ENCODE measurements at regions not wholly inside any gene's neighbourhood (a gene's known extent, or its start where the extent isn't known, plus 50 kb on each side); places are given as distances from the start of the nearest gene placed in this dataset.

DNA sequence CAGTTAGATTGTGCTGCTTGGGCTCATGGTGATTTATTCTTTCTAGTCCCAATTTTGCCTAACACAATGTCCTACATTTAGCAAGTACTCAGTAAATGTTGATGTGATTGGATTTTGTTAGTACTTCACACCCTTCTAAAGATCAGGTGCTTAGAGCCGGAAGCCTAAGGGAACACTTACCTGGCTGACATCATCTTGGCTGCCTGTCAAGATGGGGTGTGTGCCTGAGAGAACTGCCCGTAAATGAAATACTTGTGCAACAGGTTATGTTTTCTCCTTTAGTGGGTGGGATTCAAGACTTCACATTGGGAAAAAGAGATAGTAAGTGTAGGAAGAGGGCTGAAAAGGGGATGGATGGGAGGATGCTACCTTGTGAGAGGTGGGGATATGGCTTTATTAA lies 75.5 kb upstream of the MACF1 start:
- TF ChIP-seq ZBTB20 (tag by site-specific recombination; IDR thresholded peaks at IDR 0.05) (no peak), ZBTB21 (tag by site-specific recombination; IDR thresholded peaks at IDR 0.05) (no peak), ZNF114 (tag by site-specific recombination; IDR thresholded peaks at IDR 0.05) (no peak), ZFP3 (tag by site-specific recombination; IDR thresholded peaks at IDR 0.05; ENCODE audit: low read depth) (no peak), ZNF747 (tag by site-specific recombination; IDR thresholded peaks at IDR 0.05) (no peak), YY1 (tag by site-specific recombination; IDR thresholded peaks at IDR 0.05) (no peak), IKZF3 (tag by site-specific recombination; IDR thresholded peaks at IDR 0.05) (no peak), ZNF175 (tag by site-specific recombination; IDR thresholded peaks at IDR 0.05) (no peak), ZNF560 (tag by site-specific recombination; IDR thresholded peaks at IDR 0.05; ENCODE audit: borderline replicate concordance) (no peak), ZNF660 (tag by site-specific recombination; IDR thresholded peaks at IDR 0.05) (no peak)
- TF ChIP-seq, protein P1, sequence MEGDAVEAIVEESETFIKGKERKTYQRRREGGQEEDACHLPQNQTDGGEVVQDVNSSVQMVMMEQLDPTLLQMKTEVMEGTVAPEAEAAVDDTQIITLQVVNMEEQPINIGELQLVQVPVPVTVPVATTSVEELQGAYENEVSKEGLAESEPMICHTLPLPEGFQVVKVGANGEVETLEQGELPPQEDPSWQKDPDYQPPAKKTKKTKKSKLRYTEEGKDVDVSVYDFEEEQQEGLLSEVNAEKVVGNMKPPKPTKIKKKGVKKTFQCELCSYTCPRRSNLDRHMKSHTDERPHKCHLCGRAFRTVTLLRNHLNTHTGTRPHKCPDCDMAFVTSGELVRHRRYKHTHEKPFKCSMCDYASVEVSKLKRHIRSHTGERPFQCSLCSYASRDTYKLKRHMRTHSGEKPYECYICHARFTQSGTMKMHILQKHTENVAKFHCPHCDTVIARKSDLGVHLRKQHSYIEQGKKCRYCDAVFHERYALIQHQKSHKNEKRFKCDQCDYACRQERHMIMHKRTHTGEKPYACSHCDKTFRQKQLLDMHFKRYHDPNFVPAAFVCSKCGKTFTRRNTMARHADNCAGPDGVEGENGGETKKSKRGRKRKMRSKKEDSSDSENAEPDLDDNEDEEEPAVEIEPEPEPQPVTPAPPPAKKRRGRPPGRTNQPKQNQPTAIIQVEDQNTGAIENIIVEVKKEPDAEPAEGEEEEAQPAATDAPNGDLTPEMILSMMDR (tag by site-specific recombination; IDR thresholded peaks at IDR 0.05) = no peak
- TF ChIP-seq, protein P2, sequence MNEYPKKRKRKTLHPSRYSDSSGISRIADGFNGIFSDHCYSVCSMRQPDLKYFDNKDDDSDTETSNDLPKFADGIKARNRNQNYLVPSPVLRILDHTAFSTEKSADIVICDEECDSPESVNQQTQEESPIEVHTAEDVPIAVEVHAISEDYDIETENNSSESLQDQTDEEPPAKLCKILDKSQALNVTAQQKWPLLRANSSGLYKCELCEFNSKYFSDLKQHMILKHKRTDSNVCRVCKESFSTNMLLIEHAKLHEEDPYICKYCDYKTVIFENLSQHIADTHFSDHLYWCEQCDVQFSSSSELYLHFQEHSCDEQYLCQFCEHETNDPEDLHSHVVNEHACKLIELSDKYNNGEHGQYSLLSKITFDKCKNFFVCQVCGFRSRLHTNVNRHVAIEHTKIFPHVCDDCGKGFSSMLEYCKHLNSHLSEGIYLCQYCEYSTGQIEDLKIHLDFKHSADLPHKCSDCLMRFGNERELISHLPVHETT (tag by site-specific recombination; IDR thresholded peaks at IDR 0.05) = no peak
- TF ChIP-seq, protein P3, sequence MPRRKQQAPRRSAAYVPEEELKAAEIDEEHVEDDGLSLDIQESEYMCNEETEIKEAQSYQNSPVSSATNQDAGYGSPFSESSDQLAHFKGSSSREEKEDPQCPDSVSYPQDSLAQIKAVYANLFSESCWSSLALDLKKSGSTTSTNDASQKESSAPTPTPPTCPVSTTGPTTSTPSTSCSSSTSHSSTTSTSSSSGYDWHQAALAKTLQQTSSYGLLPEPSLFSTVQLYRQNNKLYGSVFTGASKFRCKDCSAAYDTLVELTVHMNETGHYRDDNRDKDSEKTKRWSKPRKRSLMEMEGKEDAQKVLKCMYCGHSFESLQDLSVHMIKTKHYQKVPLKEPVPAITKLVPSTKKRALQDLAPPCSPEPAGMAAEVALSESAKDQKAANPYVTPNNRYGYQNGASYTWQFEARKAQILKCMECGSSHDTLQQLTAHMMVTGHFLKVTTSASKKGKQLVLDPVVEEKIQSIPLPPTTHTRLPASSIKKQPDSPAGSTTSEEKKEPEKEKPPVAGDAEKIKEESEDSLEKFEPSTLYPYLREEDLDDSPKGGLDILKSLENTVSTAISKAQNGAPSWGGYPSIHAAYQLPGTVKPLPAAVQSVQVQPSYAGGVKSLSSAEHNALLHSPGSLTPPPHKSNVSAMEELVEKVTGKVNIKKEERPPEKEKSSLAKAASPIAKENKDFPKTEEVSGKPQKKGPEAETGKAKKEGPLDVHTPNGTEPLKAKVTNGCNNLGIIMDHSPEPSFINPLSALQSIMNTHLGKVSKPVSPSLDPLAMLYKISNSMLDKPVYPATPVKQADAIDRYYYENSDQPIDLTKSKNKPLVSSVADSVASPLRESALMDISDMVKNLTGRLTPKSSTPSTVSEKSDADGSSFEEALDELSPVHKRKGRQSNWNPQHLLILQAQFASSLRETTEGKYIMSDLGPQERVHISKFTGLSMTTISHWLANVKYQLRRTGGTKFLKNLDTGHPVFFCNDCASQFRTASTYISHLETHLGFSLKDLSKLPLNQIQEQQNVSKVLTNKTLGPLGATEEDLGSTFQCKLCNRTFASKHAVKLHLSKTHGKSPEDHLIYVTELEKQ (tag by site-specific recombination; IDR thresholded peaks at IDR 0.05; ENCODE audit: borderline replicate concordance) = no peak
